ENCODE measurements at regions not wholly inside any gene's neighbourhood (a gene's known extent, or its start where the extent isn't known, plus 50 kb on each side); places are given as distances from the start of the nearest gene placed in this dataset.

- TF ChIP-seq, protein P1, sequence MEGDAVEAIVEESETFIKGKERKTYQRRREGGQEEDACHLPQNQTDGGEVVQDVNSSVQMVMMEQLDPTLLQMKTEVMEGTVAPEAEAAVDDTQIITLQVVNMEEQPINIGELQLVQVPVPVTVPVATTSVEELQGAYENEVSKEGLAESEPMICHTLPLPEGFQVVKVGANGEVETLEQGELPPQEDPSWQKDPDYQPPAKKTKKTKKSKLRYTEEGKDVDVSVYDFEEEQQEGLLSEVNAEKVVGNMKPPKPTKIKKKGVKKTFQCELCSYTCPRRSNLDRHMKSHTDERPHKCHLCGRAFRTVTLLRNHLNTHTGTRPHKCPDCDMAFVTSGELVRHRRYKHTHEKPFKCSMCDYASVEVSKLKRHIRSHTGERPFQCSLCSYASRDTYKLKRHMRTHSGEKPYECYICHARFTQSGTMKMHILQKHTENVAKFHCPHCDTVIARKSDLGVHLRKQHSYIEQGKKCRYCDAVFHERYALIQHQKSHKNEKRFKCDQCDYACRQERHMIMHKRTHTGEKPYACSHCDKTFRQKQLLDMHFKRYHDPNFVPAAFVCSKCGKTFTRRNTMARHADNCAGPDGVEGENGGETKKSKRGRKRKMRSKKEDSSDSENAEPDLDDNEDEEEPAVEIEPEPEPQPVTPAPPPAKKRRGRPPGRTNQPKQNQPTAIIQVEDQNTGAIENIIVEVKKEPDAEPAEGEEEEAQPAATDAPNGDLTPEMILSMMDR (IDR thresholded peaks at IDR 0.05): no peak
- TF ChIP-seq EP300 (IDR thresholded peaks at IDR 0.05) (no peak), POLR2AphosphoS5 (IDR thresholded peaks at IDR 0.05) (no peak)
Observed at GRCh38 chr4:167854881-167855280, 237.5 kb upstream of the ANXA10 start.
